ENCODE measurements at regions not wholly inside any gene's neighbourhood (a gene's known extent, or its start where the extent isn't known, plus 50 kb on each side); places are given as distances from the start of the nearest gene placed in this dataset.

- Mint-ChIP-seq H3K9me3 (no peaks in the 10 kb centered on the region), H3K4me3 (no peak overlapping the region), H3K36me3 (ENCODE audit: insufficient read depth) (no peaks in the 10 kb centered on the region), H3K27ac (ENCODE audit: low read depth) (no peak overlapping the region), H3K27me3 (no peaks in the 10 kb centered on the region), H3K4me1 (no peaks in the 10 kb centered on the region)
- ATAC-seq (replicated peaks; ENCODE audit: extremely low read depth, poor library complexity, severe bottlenecking) (no peak), DNase-seq (ENCODE audit: low spot score in 2 of 2) (no peak)
These were observed 290.2 kb downstream of the SPATA17 start for GRCh38 chr1:217921126-217921904.

- no peak for DNase-seq (ENCODE audit: low spot score in 2 of 2)
- H3K4me3 Mint-ChIP-seq: no peak overlapping the region
These were observed 293.8 kb downstream of the SPATA17 start for GRCh38 chr1:217924924-217925323.

GRCh38 chr1:217929213-217929885, 298.2 kb downstream of the SPATA17 start:
- H3K9me3 Mint-ChIP-seq: peaks cover 5% of the 10 kb centered on the region
- H3K36me3 Mint-ChIP-seq (ENCODE audit: insufficient read depth): no peaks in the 10 kb centered on the region
- no peak overlapping the region for H3K27ac Mint-ChIP-seq (ENCODE audit: low read depth)
- H3K27me3 Mint-ChIP-seq: no peaks in the 10 kb centered on the region
- no peaks in the 10 kb centered on the region for H3K4me1 Mint-ChIP-seq
- no peak for DNase-seq (ENCODE audit: low spot score in 2 of 2)
- H3K4me3 Mint-ChIP-seq: no peak overlapping the region
- ATAC-seq (replicated peaks; ENCODE audit: extremely low read depth, poor library complexity, severe bottlenecking): no peak

More at GRCh38 chr1:217924924-217925323, 293.8 kb downstream of the SPATA17 start:
- H3K4me1 Mint-ChIP-seq: no peaks in the 10 kb centered on the region
- H3K27me3 Mint-ChIP-seq: no peaks in the 10 kb centered on the region
- ATAC-seq (replicated peaks; ENCODE audit: extremely low read depth, poor library complexity, severe bottlenecking): no peak
- H3K9me3 Mint-ChIP-seq: no peaks in the 10 kb centered on the region
- no peak overlapping the region for H3K27ac Mint-ChIP-seq (ENCODE audit: low read depth)
- no peaks in the 10 kb centered on the region for H3K36me3 Mint-ChIP-seq (ENCODE audit: insufficient read depth)

- Mint-ChIP-seq H3K27ac (ENCODE audit: low read depth) (no peak overlapping the region), H3K4me1 (no peaks in the 10 kb centered on the region), H3K9me3 (peaks cover 17% of the 10 kb centered on the region), H3K4me3 (no peak overlapping the region), H3K36me3 (ENCODE audit: insufficient read depth) (no peaks in the 10 kb centered on the region), H3K27me3 (no peaks in the 10 kb centered on the region)
- ATAC-seq (replicated peaks; ENCODE audit: extremely low read depth, poor library complexity, severe bottlenecking) (no peak), DNase-seq (ENCODE audit: low spot score in 2 of 2) (no peak)
These were observed 312.2 kb downstream of the SPATA17 start for GRCh38 chr1:217943361-217943760.

GRCh38 chr1:217944550-217944949, 313.4 kb downstream of the SPATA17 start:
- Mint-ChIP-seq H3K36me3 (ENCODE audit: insufficient read depth) (no peaks in the 10 kb centered on the region), H3K9me3 (peaks cover 16% of the 10 kb centered on the region), H3K27ac (ENCODE audit: low read depth) (no peak overlapping the region), H3K4me3 (no peak overlapping the region), H3K27me3 (no peaks in the 10 kb centered on the region), H3K4me1 (no peaks in the 10 kb centered on the region)
- no peak for ATAC-seq (replicated peaks; ENCODE audit: extremely low read depth, poor library complexity, severe bottlenecking)
- DNase-seq (ENCODE audit: low spot score in 2 of 2): no peak

- Mint-ChIP-seq H3K27ac (ENCODE audit: low read depth) (no peak overlapping the region), H3K27me3 (no peaks in the 10 kb centered on the region), H3K4me1 (no peaks in the 10 kb centered on the region), H3K4me3 (no peak overlapping the region), H3K36me3 (ENCODE audit: insufficient read depth) (no peaks in the 10 kb centered on the region), H3K9me3 (peaks cover 13% of the 10 kb centered on the region)
- DNase-seq (ENCODE audit: low spot score in 2 of 2): no peak
- no peak for ATAC-seq (replicated peaks; ENCODE audit: extremely low read depth, poor library complexity, severe bottlenecking)
These were observed 315.4 kb downstream of the SPATA17 start for GRCh38 chr1:217946511-217946910.

GRCh38 chr1:217948741-217949140, 317.6 kb downstream of the SPATA17 start:
- no peak for ATAC-seq (replicated peaks; ENCODE audit: extremely low read depth, poor library complexity, severe bottlenecking)
- Mint-ChIP-seq H3K4me3 (no peak overlapping the region), H3K9me3 (peaks cover 5% of the 10 kb centered on the region), H3K27ac (ENCODE audit: low read depth) (no peak overlapping the region), H3K36me3 (ENCODE audit: insufficient read depth) (no peaks in the 10 kb centered on the region), H3K4me1 (no peaks in the 10 kb centered on the region), H3K27me3 (no peaks in the 10 kb centered on the region)
- DNase-seq (ENCODE audit: low spot score in 2 of 2): no peak

GRCh38 chr1:217953330-217953729, 322.2 kb downstream of the SPATA17 start:
- Mint-ChIP-seq H3K4me1 (no peaks in the 10 kb centered on the region), H3K36me3 (ENCODE audit: insufficient read depth) (peaks cover 3% of the 10 kb centered on the region), H3K27ac (ENCODE audit: low read depth) (no peak overlapping the region), H3K9me3 (peaks cover 12% of the 10 kb centered on the region), H3K27me3 (no peaks in the 10 kb centered on the region), H3K4me3 (no peak overlapping the region)
- no peak for ATAC-seq (replicated peaks; ENCODE audit: extremely low read depth, poor library complexity, severe bottlenecking)
- DNase-seq (ENCODE audit: low spot score in 2 of 2): no peak

- no peaks in the 10 kb centered on the region for H3K27me3 Mint-ChIP-seq
- no peak overlapping the region for H3K4me3 Mint-ChIP-seq
- ATAC-seq (replicated peaks; ENCODE audit: extremely low read depth, poor library complexity, severe bottlenecking): no peak
These were observed 322.8 kb downstream of the SPATA17 start for GRCh38 chr1:217953922-217954321.

GRCh38 chr1:217955723-217956122, 324.6 kb downstream of the SPATA17 start:
- H3K27ac Mint-ChIP-seq (ENCODE audit: low read depth): no peak overlapping the region
- no peaks in the 10 kb centered on the region for H3K27me3 Mint-ChIP-seq
- H3K36me3 Mint-ChIP-seq (ENCODE audit: insufficient read depth): peaks cover 3% of the 10 kb centered on the region

More at GRCh38 chr1:217953922-217954321, 322.8 kb downstream of the SPATA17 start:
- peaks cover 3% of the 10 kb centered on the region for H3K36me3 Mint-ChIP-seq (ENCODE audit: insufficient read depth)
- H3K27ac Mint-ChIP-seq (ENCODE audit: low read depth): no peak overlapping the region
- H3K9me3 Mint-ChIP-seq: peaks cover 13% of the 10 kb centered on the region
- no peak for DNase-seq (ENCODE audit: low spot score in 2 of 2)
- no peaks in the 10 kb centered on the region for H3K4me1 Mint-ChIP-seq

GRCh38 chr1:217965156-217965786, 319.8 kb upstream of the RRP15 start:
- no peak overlapping the region for H3K4me3 Mint-ChIP-seq
- ATAC-seq (replicated peaks; ENCODE audit: extremely low read depth, poor library complexity, severe bottlenecking) (no peak), DNase-seq (ENCODE audit: low spot score in 2 of 2) (no peak)
- no peak overlapping the region for H3K27ac Mint-ChIP-seq (ENCODE audit: low read depth)
- H3K4me1 Mint-ChIP-seq: no peaks in the 10 kb centered on the region
- peaks cover 21% of the 10 kb centered on the region for H3K9me3 Mint-ChIP-seq
- no peaks in the 10 kb centered on the region for H3K27me3 Mint-ChIP-seq
- H3K36me3 Mint-ChIP-seq (ENCODE audit: insufficient read depth): no peaks in the 10 kb centered on the region

More at GRCh38 chr1:217955723-217956122, 324.6 kb downstream of the SPATA17 start:
- Mint-ChIP-seq H3K4me3 (no peak overlapping the region), H3K9me3 (peaks cover 21% of the 10 kb centered on the region), H3K4me1 (no peaks in the 10 kb centered on the region)
- DNase-seq (ENCODE audit: low spot score in 2 of 2): no peak
- ATAC-seq (replicated peaks; ENCODE audit: extremely low read depth, poor library complexity, severe bottlenecking): no peak

GRCh38 chr1:217968085-217968484, 317.0 kb upstream of the RRP15 start:
- H3K9me3 Mint-ChIP-seq: peaks cover 22% of the 10 kb centered on the region

GRCh38 chr1:217969428-217969827, 315.7 kb upstream of the RRP15 start:
- Mint-ChIP-seq H3K4me1 (no peaks in the 10 kb centered on the region), H3K27me3 (no peaks in the 10 kb centered on the region), H3K9me3 (peaks cover 14% of the 10 kb centered on the region), H3K27ac (ENCODE audit: low read depth) (no peak overlapping the region), H3K4me3 (no peak overlapping the region), H3K36me3 (ENCODE audit: insufficient read depth) (no peaks in the 10 kb centered on the region)
- ATAC-seq (replicated peaks; ENCODE audit: extremely low read depth, poor library complexity, severe bottlenecking) (no peak), DNase-seq (ENCODE audit: low spot score in 2 of 2) (no peak)

More at GRCh38 chr1:217968085-217968484, 317.0 kb upstream of the RRP15 start:
- DNase-seq (ENCODE audit: low spot score in 2 of 2) (no peak), ATAC-seq (replicated peaks; ENCODE audit: extremely low read depth, poor library complexity, severe bottlenecking) (no peak)
- Mint-ChIP-seq H3K27ac (ENCODE audit: low read depth) (no peak overlapping the region), H3K36me3 (ENCODE audit: insufficient read depth) (no peaks in the 10 kb centered on the region), H3K4me1 (no peaks in the 10 kb centered on the region), H3K4me3 (no peak overlapping the region), H3K27me3 (no peaks in the 10 kb centered on the region)

Data from central memory CD8-positive, alpha-beta T cell (primary cell).